Skeletal muscle satellite cell (primary cell): ENCODE measurements at regions not wholly inside any gene's neighbourhood (a gene's known extent, or its start where the extent isn't known, plus 50 kb on each side); places are given as distances from the start of the nearest gene placed in this dataset.

Experiments
- H3K27me3 ChIP-seq: 2 replicates; pipeline ENCODE4 v1.7.0; 2013; ENCODE audit warnings: low read length; ENCODE audit not compliant: control insufficient read depth, insufficient read depth
- H3K36me3 ChIP-seq: 2 replicates; pipeline ENCODE4 v1.7.0; 2013; ENCODE audit warnings: mild to moderate bottlenecking, control low read depth, low read length; ENCODE audit not compliant: insufficient read depth
- H3K4me1 ChIP-seq: 2 replicates; pipeline ENCODE4 v1.7.0; 2013; ENCODE audit warnings: low read length; ENCODE audit not compliant: control insufficient read depth, insufficient read depth
- H3K4me2 ChIP-seq: 2 replicates; pipeline ENCODE4 v1.7.0; 2013; ENCODE audit warnings: mild to moderate bottlenecking, low read length
- H3K4me3 ChIP-seq: 2 replicates; pipeline ENCODE4 v1.7.0; 2013; ENCODE audit warnings: low read length
- H3K9ac ChIP-seq: 2 replicates; pipeline ENCODE4 v1.7.0; 2013; ENCODE audit warnings: mild to moderate bottlenecking, low read depth, low read length, moderate library complexity
- H3K9me3 ChIP-seq: replicated peaks from 2 replicates; pipeline ENCODE4 v1.7.0; 2013; ENCODE audit warnings: mild to moderate bottlenecking, control low read depth, low read length

DNA sequence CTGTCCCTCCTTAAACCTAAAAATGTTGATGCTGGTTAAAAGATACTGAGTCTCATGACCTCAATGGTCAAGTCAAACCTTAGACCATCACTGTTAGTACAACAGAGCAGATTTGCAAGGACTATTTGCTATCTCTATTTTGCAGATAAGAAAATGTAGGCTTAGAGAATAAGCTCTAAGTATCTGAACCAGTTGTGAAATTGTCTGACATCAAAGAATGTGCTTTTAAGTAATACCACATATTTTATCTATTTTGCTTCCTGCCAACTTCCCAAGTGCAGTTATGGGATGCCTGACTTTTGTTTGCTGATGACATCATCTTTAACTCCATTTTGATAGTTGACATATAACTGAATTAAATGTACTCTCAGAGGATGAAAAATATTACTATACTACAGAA is 83.6 kb upstream of the TMEM106B start:
- H3K9me3 ChIP-seq, result no peaks in the 10 kb centered on the region
- H3K4me1 ChIP-seq, result no peaks in the 10 kb centered on the region
- no peaks in the 10 kb centered on the region for H3K36me3 ChIP-seq
- H3K27me3 ChIP-seq, result peaks cover 5% of the 10 kb centered on the region
- no peak overlapping the region for H3K9ac ChIP-seq
- no peak overlapping the region for H3K4me3 ChIP-seq
- no peak overlapping the region for H3K4me2 ChIP-seq

DNA sequence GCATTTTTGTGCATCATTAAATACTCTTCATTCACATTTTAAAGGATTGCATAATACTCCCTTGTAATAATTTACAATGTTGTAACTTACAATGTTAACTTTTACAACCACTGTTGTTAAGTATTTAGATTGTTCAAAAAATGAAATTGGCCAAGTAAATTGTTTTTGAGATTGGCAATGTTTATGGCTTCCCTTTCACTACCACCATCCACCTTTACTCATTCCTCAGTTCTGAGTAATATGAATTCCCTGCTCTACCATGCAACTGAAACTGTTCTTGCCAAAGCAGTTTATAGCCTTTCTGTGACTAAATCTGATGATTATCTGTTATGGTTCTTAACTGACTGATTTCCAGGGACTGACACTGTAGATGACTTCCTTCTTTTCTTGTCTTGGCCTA is 80.5 kb upstream of the TMEM106B start:
- no peaks in the 10 kb centered on the region for H3K27me3 ChIP-seq

DNA sequence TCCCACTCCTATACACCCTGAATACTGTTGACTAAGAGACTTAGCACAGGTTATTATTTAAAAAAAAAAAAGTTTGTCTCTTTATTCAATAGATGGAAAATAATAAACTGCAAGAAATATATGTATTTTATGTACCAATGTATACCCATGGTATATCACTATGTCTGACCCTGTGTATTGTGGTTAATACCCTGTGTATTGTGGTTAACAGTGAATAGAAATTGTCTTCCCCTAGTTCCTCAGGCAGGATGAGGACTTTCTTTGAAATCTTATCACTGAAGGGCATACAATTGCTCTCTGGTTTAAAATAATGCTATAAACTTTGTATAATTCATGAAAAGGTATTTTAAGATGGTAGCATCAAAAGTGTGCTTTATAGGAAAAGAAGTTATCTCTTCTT is 80.0 kb upstream of the TMEM106B start:
- Histone ChIP-seq H3K4me2 (no peak overlapping the region), H3K36me3 (no peaks in the 10 kb centered on the region), H3K27me3 (no peaks in the 10 kb centered on the region), H3K9me3 (no peaks in the 10 kb centered on the region), H3K9ac (no peak overlapping the region), H3K4me3 (no peak overlapping the region), H3K4me1 (no peaks in the 10 kb centered on the region)

More for the DNA sequence above, 80.5 kb upstream of the TMEM106B start:
- Histone ChIP-seq H3K9me3 (no peaks in the 10 kb centered on the region), H3K36me3 (no peaks in the 10 kb centered on the region), H3K9ac (no peak overlapping the region), H3K4me1 (no peaks in the 10 kb centered on the region), H3K4me2 (no peak overlapping the region), H3K4me3 (no peak overlapping the region)

DNA sequence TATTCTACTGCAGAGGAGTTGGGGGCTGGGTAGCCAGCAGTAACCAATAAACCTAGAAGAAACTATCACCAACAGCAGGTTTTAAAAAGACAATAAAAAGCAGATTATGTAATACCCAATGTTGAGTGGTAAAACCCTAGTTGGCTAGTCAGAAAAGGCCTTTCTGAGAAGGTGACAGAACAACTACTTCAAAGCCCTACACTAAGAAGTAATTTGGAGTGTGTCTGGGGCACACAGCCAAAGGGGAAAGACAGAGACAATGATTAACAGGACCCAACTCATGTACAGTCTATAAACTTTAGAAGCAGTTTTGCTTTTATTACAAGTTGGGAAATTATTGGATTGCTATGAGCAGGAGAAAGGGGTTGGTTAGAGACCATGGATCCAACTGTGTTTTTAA is 77.2 kb upstream of the TMEM106B start:
- H3K4me1 ChIP-seq, result no peaks in the 10 kb centered on the region
- H3K9ac ChIP-seq, result no peak overlapping the region
- H3K9me3 ChIP-seq, result no peaks in the 10 kb centered on the region
- H3K27me3 ChIP-seq, result no peaks in the 10 kb centered on the region
- H3K4me3 ChIP-seq, result no peak overlapping the region
- no peak overlapping the region for H3K4me2 ChIP-seq
- H3K36me3 ChIP-seq, result no peaks in the 10 kb centered on the region

DNA sequence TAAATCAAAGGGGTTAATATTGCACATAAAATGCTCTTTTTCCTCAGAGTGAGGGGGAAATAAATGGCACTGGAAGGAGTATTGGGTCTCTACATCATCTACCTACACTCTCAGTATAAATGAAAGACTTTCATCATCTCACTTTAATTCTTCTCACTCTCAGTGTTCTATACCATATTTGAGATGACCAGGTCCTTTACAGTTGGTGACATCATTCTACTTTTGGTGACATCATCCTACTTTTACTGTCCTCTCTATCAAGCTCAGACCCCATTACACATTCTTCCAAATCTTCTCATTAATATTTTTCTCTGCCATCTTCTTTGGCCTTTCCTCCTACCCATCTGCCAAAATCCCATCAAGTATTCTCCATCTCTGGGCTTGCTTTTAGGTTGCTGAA is 74.6 kb upstream of the TMEM106B start:
- Histone ChIP-seq H3K27me3 (no peaks in the 10 kb centered on the region), H3K9me3 (no peaks in the 10 kb centered on the region), H3K4me3 (no peak overlapping the region), H3K4me1 (no peaks in the 10 kb centered on the region), H3K36me3 (no peaks in the 10 kb centered on the region), H3K9ac (no peak overlapping the region), H3K4me2 (no peak overlapping the region)

DNA sequence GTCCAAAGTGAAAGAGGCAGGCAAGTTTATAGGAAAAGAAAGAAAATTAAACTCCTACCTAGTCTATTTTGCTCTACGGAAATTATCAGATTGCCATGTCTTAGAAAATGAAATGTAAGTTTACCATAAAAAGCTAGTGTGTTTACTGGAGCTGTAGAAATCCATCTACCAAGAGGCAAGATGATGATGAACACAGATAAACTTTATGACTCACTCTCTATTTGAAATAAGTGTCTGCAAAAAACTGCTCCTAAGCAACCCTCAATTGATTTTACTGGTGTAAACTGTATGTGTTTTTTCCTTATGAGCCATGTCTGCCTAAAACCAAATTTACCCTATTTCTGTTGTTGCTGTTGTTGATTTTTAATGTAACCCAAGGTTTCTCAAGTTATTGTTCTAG is 73.8 kb upstream of the TMEM106B start:
- Histone ChIP-seq H3K4me1 (no peaks in the 10 kb centered on the region), H3K9me3 (no peaks in the 10 kb centered on the region), H3K27me3 (no peaks in the 10 kb centered on the region), H3K4me3 (no peak overlapping the region), H3K4me2 (no peak overlapping the region), H3K9ac (no peak overlapping the region), H3K36me3 (no peaks in the 10 kb centered on the region)

DNA sequence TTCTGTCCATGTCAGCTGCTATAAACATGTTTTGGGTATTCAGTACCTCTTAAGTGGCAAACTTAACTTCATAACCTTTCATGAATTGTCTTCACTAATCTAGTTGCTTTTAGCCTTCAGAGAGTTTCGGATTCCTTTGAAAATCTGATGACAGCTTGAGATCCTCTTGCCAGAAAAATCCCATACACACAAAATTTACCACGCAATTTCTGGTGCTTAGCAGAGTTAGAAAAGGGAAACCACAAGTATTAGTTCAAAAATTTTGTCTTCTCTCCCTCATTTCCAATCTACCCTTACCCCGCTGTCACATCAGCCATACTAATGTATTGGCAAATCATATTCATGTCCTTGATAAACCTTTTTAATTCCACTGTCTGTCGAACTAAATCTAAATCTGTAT is 72.7 kb upstream of the TMEM106B start:
- Histone ChIP-seq H3K4me2 (no peak overlapping the region), H3K9me3 (no peaks in the 10 kb centered on the region), H3K27me3 (no peaks in the 10 kb centered on the region), H3K9ac (no peak overlapping the region), H3K4me1 (no peaks in the 10 kb centered on the region), H3K36me3 (no peaks in the 10 kb centered on the region), H3K4me3 (no peak overlapping the region)

DNA sequence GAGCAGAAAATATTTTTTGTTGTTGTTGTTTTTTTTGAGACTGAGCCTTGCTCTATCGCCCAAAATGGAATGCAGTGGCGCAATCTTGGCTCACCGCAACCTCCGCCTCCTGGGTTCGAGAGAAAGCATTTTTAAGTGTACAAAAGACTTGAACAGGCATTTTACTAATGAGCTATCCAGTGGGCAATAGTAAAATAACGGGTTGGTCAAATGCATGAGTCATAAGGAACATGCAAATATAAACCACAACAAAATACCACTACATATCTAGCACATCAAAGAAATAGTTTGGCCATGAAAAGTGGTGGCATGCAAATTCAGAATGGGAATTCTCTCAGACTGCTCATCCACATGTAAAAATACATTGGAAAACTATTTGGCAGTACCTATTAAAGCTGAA is 71.7 kb upstream of the TMEM106B start:
- H3K4me3 ChIP-seq, result no peak overlapping the region
- H3K4me1 ChIP-seq, result no peaks in the 10 kb centered on the region
- H3K4me2 ChIP-seq, result no peak overlapping the region
- no peaks in the 10 kb centered on the region for H3K27me3 ChIP-seq
- no peak overlapping the region for H3K9ac ChIP-seq
- no peaks in the 10 kb centered on the region for H3K9me3 ChIP-seq
- no peaks in the 10 kb centered on the region for H3K36me3 ChIP-seq

DNA sequence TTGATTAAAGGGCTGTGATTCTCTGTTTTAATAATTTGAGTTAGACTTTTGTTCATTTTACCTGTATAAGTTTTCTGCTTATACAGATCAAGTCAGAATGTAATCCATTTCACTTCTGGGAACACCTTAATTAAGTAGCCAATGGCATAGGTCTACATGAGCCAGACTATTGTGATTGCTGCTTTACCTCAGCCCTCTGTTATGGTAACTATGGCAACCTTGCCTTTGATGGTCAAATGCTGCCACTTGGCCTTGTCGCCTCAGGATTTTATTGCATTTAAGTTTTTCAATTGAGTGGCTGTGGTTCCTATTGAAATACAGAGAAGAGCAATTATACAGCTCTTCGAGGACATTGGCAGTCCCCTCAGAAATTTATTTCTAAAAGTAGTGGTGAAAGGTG is 64.3 kb upstream of the TMEM106B start:
- Histone ChIP-seq H3K4me2 (no peak overlapping the region), H3K27me3 (peaks cover 6% of the 10 kb centered on the region), H3K9me3 (no peaks in the 10 kb centered on the region), H3K9ac (no peak overlapping the region), H3K36me3 (no peaks in the 10 kb centered on the region), H3K4me3 (no peak overlapping the region), H3K4me1 (no peaks in the 10 kb centered on the region)

DNA sequence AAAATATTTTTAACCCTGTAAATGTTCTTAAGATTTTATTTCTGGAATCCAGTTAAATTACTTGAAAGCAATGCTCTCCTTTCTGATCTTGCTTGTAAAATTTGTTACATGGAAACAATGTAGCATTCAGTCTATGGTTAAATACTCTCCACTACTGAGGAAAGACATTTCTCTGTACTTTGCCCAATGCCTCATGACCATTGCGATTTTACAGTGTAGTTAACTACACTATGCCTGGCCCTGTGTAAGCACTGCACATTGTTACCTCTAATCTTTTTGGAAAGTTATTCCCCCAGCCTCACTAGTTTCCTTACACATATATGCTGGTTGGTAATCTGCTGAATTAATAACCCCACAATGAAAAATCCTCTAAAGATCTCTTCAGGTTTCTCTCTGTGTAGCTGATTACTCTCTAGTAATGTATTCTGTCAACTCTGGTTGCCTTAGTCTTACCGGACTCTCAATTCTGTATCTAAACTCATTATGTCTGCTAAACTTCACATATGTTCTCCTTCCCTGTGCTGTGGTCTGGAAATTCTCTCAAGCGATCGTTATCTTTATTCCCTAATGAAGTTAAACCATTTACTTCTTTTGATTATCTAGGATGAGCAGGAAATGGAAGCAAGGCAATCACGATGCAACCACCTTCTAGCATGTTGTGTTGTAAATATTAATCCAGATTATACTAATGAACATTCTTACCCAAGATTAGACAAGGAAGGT is 58.7 kb upstream of the TMEM106B start:
- peaks cover 6% of the 10 kb centered on the region for H3K27me3 ChIP-seq
- H3K4me2 ChIP-seq, result no peak overlapping the region
- no peaks in the 10 kb centered on the region for H3K4me1 ChIP-seq
- H3K9ac ChIP-seq, result no peak overlapping the region
- H3K9me3 ChIP-seq, result no peaks in the 10 kb centered on the region
- H3K36me3 ChIP-seq, result no peaks in the 10 kb centered on the region
- H3K4me3 ChIP-seq, result no peak overlapping the region

DNA sequence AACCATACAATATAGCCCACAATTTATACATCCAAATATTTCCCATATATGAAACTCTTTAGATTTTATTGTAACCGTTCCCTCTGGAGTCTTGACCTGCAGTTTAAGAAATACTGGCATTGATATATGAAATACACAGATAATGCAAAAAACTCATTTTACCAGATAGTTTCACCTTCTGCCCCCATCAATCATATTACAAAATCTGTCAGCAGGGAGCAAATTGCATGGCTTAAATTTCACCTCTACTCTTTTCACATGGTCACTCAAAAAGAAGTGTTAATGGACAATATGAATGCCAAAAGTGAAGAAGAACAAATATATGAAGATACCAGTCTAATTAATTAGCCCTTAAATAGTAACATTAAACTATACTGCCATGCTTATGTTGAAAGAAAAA is 57.0 kb upstream of the TMEM106B start:
- no peak overlapping the region for H3K4me3 ChIP-seq
- H3K9me3 ChIP-seq, result no peaks in the 10 kb centered on the region
- H3K4me2 ChIP-seq, result no peak overlapping the region
- H3K36me3 ChIP-seq, result no peaks in the 10 kb centered on the region
- H3K27me3 ChIP-seq, result no peaks in the 10 kb centered on the region
- no peaks in the 10 kb centered on the region for H3K4me1 ChIP-seq
- H3K9ac ChIP-seq, result no peak overlapping the region

DNA sequence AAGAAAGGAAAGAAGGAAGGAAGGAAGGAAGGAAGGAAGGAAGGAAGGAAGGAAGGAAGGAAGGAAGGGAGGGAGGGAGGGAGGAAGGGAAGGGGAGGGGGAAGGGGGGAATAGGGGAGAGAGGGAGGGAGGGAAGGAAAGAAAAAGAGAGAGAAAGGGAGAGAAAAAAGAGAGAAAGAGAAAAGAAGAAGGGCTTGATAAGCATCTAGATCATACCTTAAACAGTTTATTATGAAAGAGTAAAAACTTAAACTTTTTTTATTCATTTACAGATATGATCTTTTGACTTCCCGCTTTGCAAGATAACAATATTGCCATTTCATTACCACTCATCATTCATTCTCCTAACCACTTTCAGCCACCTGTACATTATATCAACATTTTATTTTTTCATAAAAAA is 53.6 kb upstream of the TMEM106B start:
- Histone ChIP-seq H3K9ac (no peak overlapping the region), H3K9me3 (no peaks in the 10 kb centered on the region), H3K27me3 (no peaks in the 10 kb centered on the region), H3K4me1 (peaks cover 9% of the 10 kb centered on the region), H3K4me3 (no peak overlapping the region), H3K4me2 (no peak overlapping the region), H3K36me3 (no peaks in the 10 kb centered on the region)
